Activated CD4-positive, CD25-positive, alpha-beta regulatory T cell treated with anti-CD3 and anti-CD28 coated beads, Interleukin-2, amount 50 U/mL, for 72 hours (primary cell): ENCODE measurements at regions not wholly inside any gene's neighbourhood (a gene's known extent, or its start where the extent isn't known, plus 50 kb on each side); places are given as distances from the start of the nearest gene placed in this dataset.
"Not testable (repeated sequence)": the region's sequence is repeated elsewhere in the genome, so short reads cannot be mapped to it uniquely, and the experiment has no call there.

Experiments used
- DNase-seq: peaks from one replicate; pipeline ENCODE4 v3.0.0; 2021

DNA sequence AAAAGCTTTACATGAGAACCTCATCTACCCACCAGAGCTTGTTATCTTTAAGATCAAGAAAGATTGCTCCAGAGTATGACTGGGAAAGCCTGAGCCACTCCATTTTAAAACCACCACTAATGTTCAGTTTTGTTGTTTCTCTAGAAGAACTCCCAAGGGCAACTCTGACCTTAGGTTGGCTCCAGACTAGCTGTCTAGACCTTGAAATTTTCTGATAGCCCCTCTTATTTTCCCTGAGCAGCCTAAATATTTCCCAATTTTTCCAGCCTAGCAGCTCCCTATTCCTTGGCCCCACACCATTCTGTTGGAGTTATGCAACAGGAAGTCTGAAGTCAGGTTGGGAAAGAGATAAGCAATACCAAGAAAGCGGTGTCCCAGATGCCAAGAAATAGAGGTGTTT, 84.6 kb upstream of the TCF21 start:
- DNase-seq = no peak

DNA sequence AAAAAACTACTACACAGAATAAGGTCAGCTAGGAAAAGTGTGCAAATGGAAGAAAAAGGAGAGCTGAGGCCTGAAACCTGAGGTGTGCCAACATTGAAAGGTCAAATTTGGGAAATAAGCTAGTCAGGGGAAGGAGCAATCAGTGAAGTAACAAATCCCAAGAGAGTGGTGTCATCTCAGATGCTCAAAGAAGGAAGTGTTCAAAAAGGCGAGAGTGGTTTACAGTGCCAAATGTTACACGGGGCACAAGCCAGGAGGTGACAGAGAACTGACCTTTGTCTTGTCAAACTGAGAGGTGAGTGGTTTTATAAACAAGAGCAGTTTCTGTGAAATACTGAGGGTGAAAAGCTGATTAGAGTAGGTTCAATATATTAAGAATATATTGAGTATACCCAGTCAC, 83.0 kb upstream of the TCF21 start:
- DNase-seq = no peak

- no peak for DNase-seq
Measured at GRCh38 chr6:133806382-133807140, 82.4 kb upstream of the TCF21 start.

DNA sequence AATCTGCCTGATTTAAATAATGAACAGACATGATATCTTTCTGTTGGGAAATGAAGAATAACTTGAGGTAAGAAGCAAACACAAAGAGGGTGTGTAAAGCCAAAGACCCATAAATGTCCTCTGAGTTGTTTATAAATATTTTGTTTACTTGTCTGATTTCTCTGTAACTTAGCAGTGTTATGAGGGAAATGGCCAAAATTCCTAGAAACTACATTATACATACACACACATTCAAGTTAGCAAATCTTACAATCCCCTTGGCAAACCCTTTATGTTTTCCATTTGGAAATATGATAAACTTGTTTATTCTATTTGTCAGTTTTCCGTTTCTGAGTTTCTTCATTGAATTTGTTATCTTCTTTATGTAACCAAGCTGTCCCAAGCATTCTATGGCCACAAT, 81.4 kb upstream of the TCF21 start:
- DNase-seq = no peak

DNA sequence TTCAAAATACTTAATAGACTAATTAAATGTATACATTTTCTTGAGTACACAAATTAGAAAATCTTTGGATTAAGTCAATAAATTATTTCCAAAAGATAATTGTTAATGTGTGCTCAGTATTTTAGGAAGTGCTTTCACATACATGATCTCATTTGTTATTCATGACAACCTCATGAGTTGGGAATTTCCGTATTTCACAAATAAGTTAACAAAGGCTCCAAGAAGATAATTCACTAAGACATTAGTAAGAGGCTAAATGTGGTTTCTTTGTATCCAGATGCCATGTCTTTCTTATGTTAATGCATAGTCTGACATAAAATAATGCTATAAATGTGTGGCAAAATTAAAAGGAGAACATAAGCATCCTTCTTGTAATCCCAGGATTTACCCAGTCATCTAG, 79.5 kb upstream of the TCF21 start:
- DNase-seq = no peak

- no peak for DNase-seq
Measured at GRCh38 chr6:133811557-133811956, 77.4 kb upstream of the TCF21 start.

DNA sequence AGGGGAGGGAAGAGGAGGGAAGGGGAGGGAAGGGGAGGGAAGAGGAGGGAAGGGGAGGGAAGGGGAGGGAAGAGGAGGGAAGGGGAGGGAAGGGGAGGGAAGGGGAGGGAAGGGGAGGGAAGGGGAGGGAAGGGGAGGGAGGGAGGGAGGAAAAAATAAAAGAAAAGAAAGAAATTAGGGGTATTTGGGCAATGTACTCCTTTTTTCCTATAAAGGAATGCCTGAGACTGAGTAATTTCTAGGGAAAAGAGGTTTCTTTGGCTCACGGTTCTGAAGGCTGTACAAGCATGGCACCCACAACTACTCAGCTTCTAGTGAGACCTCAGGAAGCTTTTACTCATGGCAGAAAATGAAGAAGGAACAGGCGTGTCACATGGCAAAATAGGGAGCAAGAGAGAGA, 76.5 kb upstream of the TCF21 start:
- DNase-seq = not testable (repeated sequence)

GRCh38 chr6:133814238-133814637, 74.7 kb upstream of the TCF21 start:
- no peak for DNase-seq

DNA sequence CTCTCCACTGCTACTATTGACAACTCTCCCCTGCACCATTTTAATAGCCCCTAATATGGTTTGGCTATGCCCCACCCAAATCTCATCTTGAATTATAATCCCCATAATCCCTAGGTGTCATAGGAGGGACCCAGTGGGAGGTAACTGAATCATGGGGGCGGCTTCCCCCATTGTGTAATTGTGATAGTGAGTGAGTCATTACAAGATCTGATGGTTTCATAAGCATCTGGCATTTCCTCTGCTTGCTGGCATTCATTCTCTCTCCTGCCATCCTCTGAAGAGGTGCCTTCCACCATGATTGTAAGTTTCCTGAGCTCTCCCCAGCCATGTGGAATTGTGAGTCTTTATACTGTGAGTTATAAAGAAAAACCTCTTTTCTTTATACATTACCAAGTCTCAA, 74.1 kb upstream of the TCF21 start:
- DNase-seq = no peak

- DNase-seq = no peak
Measured at GRCh38 chr6:133815313-133815712, 73.6 kb upstream of the TCF21 start.

DNA sequence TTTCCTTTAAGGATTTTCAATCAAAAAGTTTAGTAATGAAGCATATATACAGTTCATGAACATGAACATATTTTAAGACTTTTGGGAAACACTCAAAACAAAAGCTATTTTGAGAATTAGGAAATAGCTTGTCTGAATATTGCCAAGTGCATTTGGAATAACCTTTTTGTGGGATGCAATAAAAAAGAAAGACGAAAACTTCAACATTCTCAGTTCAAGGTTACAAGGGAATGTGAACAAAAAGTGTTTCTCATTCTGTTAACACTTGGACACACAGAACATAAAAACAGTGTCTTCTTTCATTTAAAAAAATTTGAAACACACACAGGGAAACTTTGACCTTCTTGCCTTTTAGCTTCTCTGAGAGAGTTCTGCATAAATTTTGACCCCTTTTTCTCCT, 72.7 kb upstream of the TCF21 start:
- DNase-seq = no peak

GRCh38 chr6:133817460-133818047, 71.4 kb upstream of the TCF21 start:
- peak; percentile 61 for DNase-seq

GRCh38 chr6:133818320-133818719, 70.6 kb upstream of the TCF21 start:
- no peak for DNase-seq

- DNase-seq = no peak
Measured at GRCh38 chr6:133820208-133820607, 68.7 kb upstream of the TCF21 start.

- no peak for DNase-seq
Measured at GRCh38 chr6:133827766-133828165, 61.1 kb upstream of the TCF21 start.

DNA sequence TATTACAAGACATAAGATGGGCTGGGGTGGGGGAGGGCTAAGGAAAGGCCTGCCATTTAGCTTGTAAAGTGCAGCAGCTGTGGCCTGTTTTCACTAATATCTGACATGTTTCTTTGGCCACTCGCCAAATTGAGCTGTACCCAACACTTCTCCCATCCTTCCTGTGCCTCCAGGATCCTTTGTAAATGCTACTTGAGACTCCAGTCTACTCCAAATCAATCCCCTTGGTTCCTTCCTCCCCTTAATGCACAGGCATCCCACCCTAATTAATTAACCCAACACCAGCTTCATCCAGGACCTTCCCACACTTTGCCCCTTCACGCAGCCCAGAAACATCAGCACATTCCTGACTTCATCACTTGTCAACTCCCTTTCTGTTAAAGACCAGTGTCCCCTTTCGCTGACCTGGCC, 55.0 kb upstream of the TCF21 start:
- DNase-seq = no peak

DNA sequence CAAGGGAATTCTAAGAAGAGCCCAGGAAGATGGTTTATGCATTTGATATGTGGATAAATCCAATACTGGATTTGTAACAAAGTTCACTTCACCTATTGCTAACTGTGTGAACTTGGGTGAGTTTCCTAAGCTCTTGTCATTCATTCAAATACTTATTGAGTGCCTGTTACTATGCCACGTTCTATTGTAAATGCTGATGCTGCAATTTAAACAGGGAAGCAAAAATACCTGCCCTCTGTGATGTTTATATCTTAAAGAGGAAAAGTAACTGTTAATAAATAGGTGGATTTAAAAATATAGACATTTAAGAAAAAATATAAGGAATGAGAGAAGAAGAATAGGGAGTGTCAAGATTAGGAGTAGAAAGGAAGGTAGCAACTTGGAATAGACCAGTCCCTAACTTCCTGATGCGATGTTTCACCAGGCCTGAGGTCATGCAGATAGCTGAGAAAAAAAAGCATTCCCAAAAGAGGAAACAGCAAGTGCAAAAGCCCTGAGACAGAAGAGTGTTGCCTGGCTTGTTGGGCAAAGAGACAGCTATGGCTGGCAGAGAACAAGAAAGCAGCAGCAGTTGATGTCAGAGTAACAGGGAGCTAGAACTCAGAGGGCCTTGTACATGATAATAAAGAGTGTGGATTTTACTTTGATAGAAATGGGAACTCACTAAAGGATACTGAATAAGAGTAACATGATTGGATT, 54.3 kb upstream of the TCF21 start:
- DNase-seq = no peak

DNA sequence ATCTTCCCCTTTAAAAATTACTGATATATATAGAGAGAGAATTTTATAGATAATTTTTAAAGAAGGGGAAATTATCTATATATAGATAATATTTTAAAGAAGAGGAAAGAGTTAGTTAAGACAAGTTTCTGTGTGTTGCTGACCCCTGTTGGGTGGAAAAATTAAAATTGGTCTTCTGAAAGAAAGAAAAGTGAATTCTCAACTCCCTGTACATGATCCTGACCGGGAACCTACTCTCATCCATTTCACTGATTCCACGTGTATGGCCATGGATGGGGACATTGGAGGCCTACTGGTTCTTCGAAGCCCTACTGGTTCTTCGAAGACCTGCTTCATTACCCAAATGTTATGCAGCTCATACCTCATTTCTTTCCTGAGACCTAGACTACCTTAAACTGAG, 53.0 kb upstream of the TCF21 start:
- no peak for DNase-seq

- DNase-seq = peak; percentile 53
Measured at GRCh38 chr6:133837801-133838349, 51.0 kb upstream of the TCF21 start.
